VCaP (cell line): ENCODE measurements at regions not wholly inside any gene's neighbourhood (a gene's known extent, or its start where the extent isn't known, plus 50 kb on each side); places are given as distances from the start of the nearest gene placed in this dataset.

ENCODE experiments used
- H3K27ac ChIP-seq: fragments of 450-650 bp; 2 replicates; pipeline ENCODE4 v1.5.1; 2017
- TF ChIP-seq, protein P1 (sequence below): fragments of 450-650 bp; conservative IDR thresholded peaks from 2 replicates; pipeline ENCODE4 v1.5.1; 2017; ENCODE audit warnings: mild to moderate bottlenecking, moderate library complexity

GRCh38 chr14:95034788-95035187, 122.5 kb downstream of the DICER1 start:
- TF ChIP-seq, protein P1, sequence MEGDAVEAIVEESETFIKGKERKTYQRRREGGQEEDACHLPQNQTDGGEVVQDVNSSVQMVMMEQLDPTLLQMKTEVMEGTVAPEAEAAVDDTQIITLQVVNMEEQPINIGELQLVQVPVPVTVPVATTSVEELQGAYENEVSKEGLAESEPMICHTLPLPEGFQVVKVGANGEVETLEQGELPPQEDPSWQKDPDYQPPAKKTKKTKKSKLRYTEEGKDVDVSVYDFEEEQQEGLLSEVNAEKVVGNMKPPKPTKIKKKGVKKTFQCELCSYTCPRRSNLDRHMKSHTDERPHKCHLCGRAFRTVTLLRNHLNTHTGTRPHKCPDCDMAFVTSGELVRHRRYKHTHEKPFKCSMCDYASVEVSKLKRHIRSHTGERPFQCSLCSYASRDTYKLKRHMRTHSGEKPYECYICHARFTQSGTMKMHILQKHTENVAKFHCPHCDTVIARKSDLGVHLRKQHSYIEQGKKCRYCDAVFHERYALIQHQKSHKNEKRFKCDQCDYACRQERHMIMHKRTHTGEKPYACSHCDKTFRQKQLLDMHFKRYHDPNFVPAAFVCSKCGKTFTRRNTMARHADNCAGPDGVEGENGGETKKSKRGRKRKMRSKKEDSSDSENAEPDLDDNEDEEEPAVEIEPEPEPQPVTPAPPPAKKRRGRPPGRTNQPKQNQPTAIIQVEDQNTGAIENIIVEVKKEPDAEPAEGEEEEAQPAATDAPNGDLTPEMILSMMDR = no peak
- H3K27ac ChIP-seq = no peak overlapping the region

GRCh38 chr14:95033682-95034632, 123.4 kb downstream of the DICER1 start:
- H3K27ac ChIP-seq = no peak overlapping the region
- TF ChIP-seq, protein P1 = no peak

GRCh38 chr14:95033031-95033430, 124.3 kb downstream of the DICER1 start:
- TF ChIP-seq, protein P1 = no peak
- H3K27ac ChIP-seq = no peak overlapping the region

GRCh38 chr14:95026851-95027463, 130.4 kb downstream of the DICER1 start:
- TF ChIP-seq, protein P1 = no peak
- no peak overlapping the region for H3K27ac ChIP-seq

- no peak overlapping the region for H3K27ac ChIP-seq
- TF ChIP-seq, protein P1 = no peak
These were observed 131.4 kb downstream of the DICER1 start for GRCh38 chr14:95025941-95026340.

GRCh38 chr14:95025218-95025617, 132.1 kb downstream of the DICER1 start:
- no peak overlapping the region for H3K27ac ChIP-seq

GRCh38 chr14:95024380-95024779, 132.9 kb downstream of the DICER1 start:
- TF ChIP-seq, protein P1 = no peak
- no peak overlapping the region for H3K27ac ChIP-seq

More at GRCh38 chr14:95025218-95025617, 132.1 kb downstream of the DICER1 start:
- TF ChIP-seq, protein P1 = no peak
